Vagina (tissue), 2 donors: ENCODE measurements at regions not wholly inside any gene's neighbourhood (a gene's known extent, or its start where the extent isn't known, plus 50 kb on each side); places are given as distances from the start of the nearest gene placed in this dataset.

Experiments
- DNase-seq, 2 donors: peaks; one replicate each; pipeline ENCODE4 v3.0.0-alpha.2; 2017; ENCODE audit errors: extremely low spot score in 2 of 2
- H3K27ac ChIP-seq: fragments of 200-600 bp; sonication (generic); one replicate; pipeline ENCODE4 v1.5.1; 2019
- H3K27me3 ChIP-seq: fragments of 200-600 bp; sonication (generic); one replicate; pipeline ENCODE4 v1.5.1; 2019
- H3K36me3 ChIP-seq, 2 donors: fragments of 200-600 bp; sonication (generic); one replicate each; pipeline ENCODE4 v1.5.1; 2017 to 2019
- H3K4me1 ChIP-seq: fragments of 200-600 bp; sonication (generic); one replicate; pipeline ENCODE4 v1.5.1; 2019
- H3K4me3 ChIP-seq, 2 donors: fragments of 200-600 bp; sonication (generic); 1 replicate in 1 of 2; 2 replicates in 1 of 2; pipeline ENCODE4 v1.5.1; 2016 to 2019
- H3K9me3 ChIP-seq: fragments of 200-600 bp; sonication (generic); one replicate; pipeline ENCODE4 v1.5.1; 2019
- CTCF ChIP-seq, 3 experiments: fragments of 450-650 bp in 2 of 3; fragments of 200-600 bp in 1 of 3; sonication (generic) in 1 of 3; IDR thresholded peaks; one replicate each; pipeline ENCODE4 v1.5.1; 2017 to 2019; ENCODE audit warnings: antibody characterized with exemption in 3 of 3, mild to moderate bottlenecking in 2 of 3, moderate library complexity in 2 of 3
- POLR2A ChIP-seq, 2 donors: fragments of 450-650 bp; IDR thresholded peaks; one replicate each; pipeline ENCODE4 v1.6.1; 2017; ENCODE audit warnings: antibody characterized with exemption in 2 of 2, mild to moderate bottlenecking in 2 of 2, moderate library complexity in 2 of 2
- POLR2AphosphoS5 ChIP-seq, 2 donors: sonication (generic); formaldehyde crosslinking; IDR thresholded peaks; one replicate each; pipeline ENCODE4 v1.9.0; 2017; ENCODE audit warnings: antibody characterized with exemption in 2 of 2, mild to moderate bottlenecking in 2 of 2, low read depth in 1 of 2; ENCODE audit not compliant: insufficient read depth in 1 of 2
- intact Hi-C: fragments of 100-400 bp; cut with DNase I; formaldehyde crosslinking; loops from one replicate; pipeline ENCODE4 v1.15.1; 2023

GRCh38 chr4:113849771-113850170 is 88.2 kb upstream of the CAMK2D start:
- no peak overlapping the region for H3K27ac ChIP-seq
- TF ChIP-seq POLR2A (IDR thresholded peaks at IDR 0.05) (no peak), POLR2AphosphoS5 (IDR thresholded peaks at IDR 0.05; ENCODE audit: insufficient read depth in 1 of 2, low read depth in 1 of 2) (no peak), CTCF (IDR thresholded peaks at IDR 0.05) (no peak)
- DNase-seq, result no peak
- H3K9me3 ChIP-seq, result no peaks in the 10 kb centered on the region
- H3K4me1 ChIP-seq, result no peaks in the 10 kb centered on the region
- intact Hi-C loops, result no loop called here
- H3K27me3 ChIP-seq, result no peaks in the 10 kb centered on the region
- H3K4me3 ChIP-seq, result no peak overlapping the region
- no peaks in the 10 kb centered on the region for H3K36me3 ChIP-seq

DNA sequence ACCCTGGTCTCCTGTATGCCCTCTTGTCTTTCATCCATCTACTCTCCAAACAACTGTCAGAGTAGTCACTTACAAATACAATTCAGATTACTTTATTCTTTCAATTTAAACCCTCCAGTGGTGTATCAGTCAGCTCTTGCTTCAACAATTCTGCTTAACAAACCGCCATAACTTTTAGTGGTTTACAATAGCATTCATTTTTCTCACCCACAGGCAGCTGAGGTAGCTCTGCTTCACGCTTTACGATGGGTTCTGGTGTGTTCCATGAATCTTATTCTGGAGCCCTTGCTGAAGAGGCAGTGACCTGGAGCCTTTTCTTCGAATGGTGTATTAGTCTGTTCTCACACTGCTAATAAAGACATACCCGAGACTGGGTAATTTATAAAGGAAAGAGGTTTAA is 86.2 kb upstream of the CAMK2D start:
- Histone ChIP-seq H3K27me3 (no peaks in the 10 kb centered on the region), H3K4me1 (no peaks in the 10 kb centered on the region), H3K27ac (no peak overlapping the region), H3K36me3 (no peaks in the 10 kb centered on the region), H3K4me3 (no peak overlapping the region), H3K9me3 (no peaks in the 10 kb centered on the region)
- intact Hi-C loops, result no loop called here
- DNase-seq, result no peak
- no peak for TF ChIP-seq POLR2AphosphoS5 (IDR thresholded peaks at IDR 0.05; ENCODE audit: insufficient read depth in 1 of 2, low read depth in 1 of 2)
- TF ChIP-seq CTCF (IDR thresholded peaks at IDR 0.05), result no peak
- TF ChIP-seq POLR2A (IDR thresholded peaks at IDR 0.05), result no peak

DNA sequence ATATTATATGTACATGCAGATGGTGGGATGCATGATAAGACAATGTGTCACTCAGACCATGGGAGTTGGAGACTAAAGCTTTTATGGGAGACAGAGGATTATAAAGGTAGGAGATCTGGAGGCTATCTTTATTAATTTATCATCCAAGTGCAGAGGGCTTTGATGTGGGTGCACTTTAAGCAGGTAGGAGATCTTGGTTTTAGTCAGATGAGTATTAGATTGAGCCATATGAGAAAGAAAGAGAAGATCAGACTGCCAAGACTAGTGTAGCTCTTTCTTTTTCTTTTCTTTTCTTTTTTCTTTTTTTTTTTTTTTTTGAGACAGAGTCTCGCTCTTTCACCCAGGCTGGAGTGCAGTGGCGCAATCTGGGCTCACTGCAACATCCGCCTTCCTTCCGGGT is 84.9 kb upstream of the CAMK2D start:
- no peak for DNase-seq
- H3K27ac ChIP-seq, result no peak overlapping the region
- H3K27me3 ChIP-seq, result no peaks in the 10 kb centered on the region
- H3K4me1 ChIP-seq, result no peaks in the 10 kb centered on the region
- no peaks in the 10 kb centered on the region for H3K9me3 ChIP-seq
- TF ChIP-seq POLR2A (IDR thresholded peaks at IDR 0.05), result no peak
- TF ChIP-seq CTCF (IDR thresholded peaks at IDR 0.05), result no peak
- no peak for TF ChIP-seq POLR2AphosphoS5 (IDR thresholded peaks at IDR 0.05; ENCODE audit: insufficient read depth in 1 of 2, low read depth in 1 of 2)
- no peak overlapping the region for H3K4me3 ChIP-seq
- H3K36me3 ChIP-seq, result no peaks in the 10 kb centered on the region
- intact Hi-C loops, result no loop called here

- H3K27ac ChIP-seq, result no peak overlapping the region
- H3K4me3 ChIP-seq, result no peak overlapping the region
- intact Hi-C loops, result no loop called here
- H3K4me1 ChIP-seq, result no peaks in the 10 kb centered on the region
- TF ChIP-seq CTCF (IDR thresholded peaks at IDR 0.05) (no peak), POLR2A (IDR thresholded peaks at IDR 0.05) (no peak), POLR2AphosphoS5 (IDR thresholded peaks at IDR 0.05; ENCODE audit: insufficient read depth in 1 of 2, low read depth in 1 of 2) (no peak)
- H3K9me3 ChIP-seq, result no peaks in the 10 kb centered on the region
- H3K27me3 ChIP-seq, result no peaks in the 10 kb centered on the region
- no peaks in the 10 kb centered on the region for H3K36me3 ChIP-seq
- DNase-seq, result no peak
These were observed 83.6 kb upstream of the CAMK2D start for GRCh38 chr4:113845138-113845537.

GRCh38 chr4:113844369-113844768 is 82.8 kb upstream of the CAMK2D start:
- no peak overlapping the region for H3K27ac ChIP-seq
- intact Hi-C loops, result no loop called here
- H3K36me3 ChIP-seq, result no peaks in the 10 kb centered on the region
- H3K4me3 ChIP-seq, result no peak overlapping the region
- no peaks in the 10 kb centered on the region for H3K9me3 ChIP-seq
- DNase-seq, result no peak
- H3K27me3 ChIP-seq, result no peaks in the 10 kb centered on the region
- no peak for TF ChIP-seq POLR2AphosphoS5 (IDR thresholded peaks at IDR 0.05; ENCODE audit: insufficient read depth in 1 of 2, low read depth in 1 of 2)
- TF ChIP-seq POLR2A (IDR thresholded peaks at IDR 0.05), result no peak
- TF ChIP-seq CTCF (IDR thresholded peaks at IDR 0.05), result no peak
- H3K4me1 ChIP-seq, result no peaks in the 10 kb centered on the region
